HS-27A (cell line): ENCODE measurements at regions not wholly inside any gene's neighbourhood (a gene's known extent, or its start where the extent isn't known, plus 50 kb on each side); places are given as distances from the start of the nearest gene placed in this dataset.

Experiments
- DNase-seq: peaks from one replicate; pipeline ENCODE4 v3.0.0-alpha.2; 2012; ENCODE audit warnings: low read depth, missing footprints

GRCh38 chr17:79218175-79218824 is 143.7 kb downstream of the ENGASE start:
- DNase-seq = no peak

- DNase-seq = no peak
These were observed 143.0 kb downstream of the ENGASE start for GRCh38 chr17:79217473-79218135.

GRCh38 chr17:79216826-79217225 is 142.2 kb downstream of the ENGASE start:
- DNase-seq = no peak

- DNase-seq = no peak
These were observed 141.8 kb downstream of the ENGASE start for GRCh38 chr17:79216391-79216790.

DNA sequence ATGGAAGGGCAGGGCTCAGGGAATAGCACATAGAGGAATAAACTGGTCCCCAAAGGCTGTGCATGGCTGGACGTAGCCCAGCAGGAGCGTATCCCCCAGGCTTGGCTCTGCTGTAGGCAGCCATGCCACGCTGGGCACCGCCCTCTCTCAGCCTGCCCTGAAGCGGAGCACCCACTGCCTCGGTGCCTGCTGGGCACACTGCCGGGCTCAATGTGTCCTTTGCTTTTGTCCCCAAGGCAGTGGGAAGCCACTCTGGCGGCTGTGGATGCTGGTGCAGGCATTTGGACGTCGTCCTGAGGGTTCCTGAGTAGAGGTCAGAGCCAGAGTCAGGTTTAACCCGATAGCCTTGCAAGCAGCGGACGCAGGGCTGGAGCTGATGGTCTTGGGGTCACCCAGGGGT is 141.0 kb downstream of the ENGASE start:
- DNase-seq = no peak

DNA sequence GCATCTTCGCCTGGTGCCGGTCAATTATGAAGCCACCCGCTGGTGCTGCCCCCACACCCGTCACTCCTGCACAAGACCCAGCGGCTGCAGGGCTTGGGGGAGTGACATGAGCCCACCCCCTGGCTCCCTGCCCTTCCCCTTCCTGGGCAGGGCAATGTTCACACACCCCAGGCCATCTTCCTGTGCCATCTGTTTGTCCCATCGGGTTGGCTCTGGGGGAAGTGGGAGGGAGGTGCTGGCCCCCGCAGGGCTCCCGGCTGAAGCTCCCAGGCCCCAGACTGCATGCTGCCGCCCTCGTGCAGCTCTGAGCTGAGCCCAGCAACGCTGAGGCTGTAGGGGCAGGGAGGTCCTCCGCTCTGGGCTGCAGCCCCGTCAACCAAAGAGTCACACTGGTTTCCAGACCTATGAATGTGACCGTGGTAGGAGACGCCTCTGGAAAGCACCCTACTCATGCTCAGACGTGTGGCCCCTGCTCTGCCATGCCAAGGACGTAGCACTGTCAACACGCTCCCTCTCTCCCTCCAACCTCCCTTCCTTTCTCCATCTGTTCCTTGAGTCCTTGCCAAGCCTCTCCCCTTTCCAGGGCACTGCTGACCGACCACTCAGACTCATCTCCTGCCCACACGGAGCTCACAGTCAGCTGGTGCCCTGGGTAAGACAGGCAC is 140.4 kb downstream of the ENGASE start:
- no peak for DNase-seq

DNA sequence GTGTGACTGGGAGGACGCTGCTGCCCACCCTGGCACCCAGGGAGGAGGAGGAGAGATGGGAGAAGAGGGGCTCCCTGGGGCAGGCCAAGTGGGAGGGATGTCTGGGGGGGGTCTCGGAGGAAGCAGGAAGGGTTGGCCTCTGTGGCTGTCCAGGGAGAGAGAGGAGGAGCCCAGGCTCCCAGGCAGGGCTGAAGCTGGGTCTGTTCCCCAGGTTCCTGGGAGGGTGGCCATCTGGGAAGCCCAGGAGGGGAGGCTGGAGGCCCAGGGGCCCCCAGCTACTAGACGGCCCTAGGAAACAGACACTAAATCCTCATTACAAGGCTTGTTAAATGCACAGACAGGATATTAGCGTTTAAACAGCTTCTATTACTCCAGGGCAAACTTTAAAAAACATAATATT is 139.8 kb downstream of the ENGASE start:
- no peak for DNase-seq

GRCh38 chr17:79213305-79213704 is 138.7 kb downstream of the ENGASE start:
- no peak for DNase-seq

- no peak for DNase-seq
These were observed 137.8 kb downstream of the ENGASE start for GRCh38 chr17:79212149-79213087.

DNA sequence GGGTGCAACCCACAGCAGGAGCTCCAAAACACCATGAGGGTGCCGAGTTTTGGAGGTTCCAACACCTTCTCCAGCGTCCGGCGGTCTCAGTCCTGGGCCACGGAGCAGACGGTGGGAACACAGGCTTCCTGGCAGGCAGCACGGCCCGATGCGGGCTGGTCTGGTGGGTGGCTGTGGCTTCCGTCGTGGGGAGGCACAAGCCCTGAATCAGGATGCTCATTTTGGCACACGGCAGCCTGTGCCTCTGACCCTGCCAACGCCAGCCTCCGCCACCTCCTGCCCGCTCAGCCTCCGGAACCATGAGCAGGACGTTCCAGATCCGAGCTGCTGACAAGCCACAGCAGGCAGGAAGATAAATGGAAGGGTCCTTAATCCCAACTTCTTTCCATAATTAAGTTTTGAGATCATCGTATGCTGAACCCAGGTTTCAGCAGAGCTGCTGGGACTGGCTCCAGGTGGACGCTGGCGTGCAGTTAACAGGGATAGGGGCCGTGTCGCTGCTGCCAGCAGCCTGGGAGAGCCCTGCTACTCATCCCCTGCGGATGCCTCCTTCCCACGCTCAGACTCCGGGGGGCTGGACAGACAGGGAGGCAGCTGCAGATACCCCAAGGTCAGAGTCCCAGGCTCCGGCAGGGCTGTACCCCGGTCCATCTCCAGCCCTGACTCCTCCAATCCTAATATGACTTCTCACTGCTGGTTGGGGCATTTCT is 136.6 kb downstream of the ENGASE start:
- DNase-seq = no peak

- no peak for DNase-seq
These were observed 136.0 kb downstream of the ENGASE start for GRCh38 chr17:79210638-79211037.

DNA sequence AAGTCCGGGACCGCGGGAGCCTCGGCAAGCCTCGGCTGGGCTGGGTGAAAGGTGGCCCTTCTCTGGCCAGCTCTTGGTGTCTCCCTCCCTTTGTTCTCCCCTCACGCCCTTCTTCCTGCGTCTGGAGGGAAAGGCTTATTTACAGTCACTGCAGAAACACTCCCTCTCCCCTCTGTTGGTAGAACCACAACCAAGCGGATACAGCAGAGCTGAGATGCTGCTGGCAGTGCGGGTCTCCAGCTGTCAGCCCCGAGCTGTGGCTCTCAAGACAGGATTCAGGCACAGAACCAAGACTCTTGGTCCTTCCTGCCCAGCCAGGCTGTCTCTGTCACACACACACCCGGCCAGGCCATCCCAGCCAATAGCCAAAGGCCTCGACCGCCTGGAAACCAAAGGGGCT is 133.3 kb downstream of the ENGASE start:
- DNase-seq = no peak

DNA sequence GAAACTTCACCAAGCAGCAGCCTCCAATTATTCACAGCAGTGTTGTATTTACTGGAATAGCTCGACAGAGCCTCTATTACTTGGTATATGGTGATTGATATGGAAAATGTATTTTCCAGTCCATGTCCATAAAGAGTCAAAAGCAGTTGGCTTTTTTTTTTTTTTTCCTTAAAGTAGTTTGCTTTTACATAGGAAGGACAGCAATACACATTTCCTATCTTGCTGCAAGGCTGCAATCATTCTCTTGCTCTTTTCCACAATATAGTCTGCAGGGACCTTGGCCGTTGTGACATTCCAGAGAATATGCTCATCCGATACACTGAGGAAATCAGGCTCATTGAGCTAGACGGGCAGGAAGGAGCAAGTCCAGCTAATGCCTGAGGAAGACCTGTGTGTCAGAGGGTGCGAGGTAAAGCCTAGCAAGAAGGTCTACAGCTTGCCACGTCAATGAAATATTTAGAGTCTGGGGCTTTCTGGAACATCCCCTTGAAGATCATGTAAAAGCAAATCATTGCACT is 131.1 kb downstream of the ENGASE start:
- DNase-seq = no peak

- DNase-seq = no peak
These were observed 129.6 kb downstream of the ENGASE start for GRCh38 chr17:79204261-79204660.

GRCh38 chr17:79203657-79204056 is 129.0 kb downstream of the ENGASE start:
- no peak for DNase-seq

GRCh38 chr17:79203016-79203415 is 128.4 kb downstream of the ENGASE start:
- no peak for DNase-seq

DNA sequence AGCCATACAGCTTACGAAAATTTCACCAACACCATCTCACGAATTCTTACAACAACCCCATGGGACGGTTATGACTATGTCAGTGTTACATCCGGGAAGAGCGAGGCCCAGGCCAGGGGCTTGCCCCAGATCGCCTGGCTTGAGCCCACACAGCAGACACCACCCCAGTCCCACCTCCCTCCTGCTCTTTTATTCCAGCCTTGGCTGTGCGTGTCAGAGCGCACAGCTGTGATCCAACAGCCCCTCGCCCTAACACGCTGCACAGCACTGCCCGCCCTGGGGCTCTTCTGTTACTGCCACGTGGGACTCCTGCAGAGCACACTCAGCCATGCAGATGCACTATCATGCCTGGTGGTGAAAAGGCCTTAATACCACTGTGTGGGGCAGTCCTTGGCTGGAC is 127.9 kb downstream of the ENGASE start:
- no peak for DNase-seq

GRCh38 chr17:79201536-79202227 is 127.1 kb downstream of the ENGASE start:
- no peak for DNase-seq

- DNase-seq = no peak
These were observed 126.5 kb downstream of the ENGASE start for GRCh38 chr17:79201119-79201518.

DNA sequence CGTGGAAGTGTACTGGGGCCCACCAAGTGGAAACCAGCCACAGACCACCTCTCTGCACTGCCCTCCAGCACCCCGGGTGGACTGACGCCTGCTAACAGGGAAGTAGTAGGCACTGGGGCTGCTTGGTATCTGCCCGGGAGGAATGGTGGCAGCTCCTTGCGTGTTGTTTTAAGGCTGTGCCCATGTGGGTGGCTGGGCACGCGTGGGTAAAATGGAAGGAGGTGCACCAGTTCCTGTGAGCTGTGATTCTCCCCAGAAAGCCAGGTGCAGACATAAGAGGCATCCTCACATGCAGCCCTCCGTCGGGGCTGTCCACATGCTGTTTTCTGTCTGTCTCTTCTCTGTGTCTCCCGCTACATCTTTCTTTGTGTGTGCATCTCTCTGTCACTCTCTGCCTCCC is 122.3 kb downstream of the ENGASE start:
- DNase-seq = no peak
